Astrocyte (in vitro differentiated cells and primary cell): ENCODE measurements at regions not wholly inside any gene's neighbourhood (a gene's known extent, or its start where the extent isn't known, plus 50 kb on each side); places are given as distances from the start of the nearest gene placed in this dataset.

Experiments
- CTCF ChIP-seq: IDR thresholded peaks from 2 replicates; pipeline ENCODE4 v1.5.1; 2011; ENCODE audit warnings: low read depth, mild to moderate bottlenecking, inconsistent platforms, low read length, moderate library complexity; ENCODE audit not compliant: insufficient read depth
- EZH2 ChIP-seq: IDR thresholded peaks from 2 replicates; pipeline ENCODE4 v1.6.1; 2012; ENCODE audit warnings: mild to moderate bottlenecking, low read length, inconsistent platforms; ENCODE audit not compliant: insufficient read depth

DNA sequence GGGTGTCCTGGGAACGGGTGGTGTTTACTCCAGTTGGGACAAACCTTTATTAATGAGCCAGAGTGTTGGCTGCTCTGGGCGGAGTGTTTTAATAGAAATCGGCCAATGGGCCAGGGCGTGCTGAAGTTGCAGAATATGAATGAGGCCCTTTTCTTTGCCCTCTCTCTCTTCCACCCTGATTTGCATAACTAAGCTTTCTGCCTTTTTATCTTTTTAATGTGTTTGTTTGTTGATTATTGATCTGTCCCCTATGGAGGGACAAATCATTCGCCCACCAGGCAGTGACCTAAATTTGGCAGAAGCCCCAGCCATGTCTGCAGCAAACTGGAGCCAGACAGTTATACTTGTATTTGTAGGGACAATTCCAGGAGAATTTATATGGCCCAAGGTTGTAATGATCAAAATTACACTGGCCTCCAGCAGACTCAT is 420.9 kb downstream of the PREX1 start:
- TF ChIP-seq CTCF (no peak), EZH2 (no peak)
